ENCODE measurements at regions not wholly inside any gene's neighbourhood (a gene's known extent, or its start where the extent isn't known, plus 50 kb on each side); places are given as distances from the start of the nearest gene placed in this dataset.

GRCh38 chr5:36378551-36378950, 76.8 kb upstream of the RANBP3L start:
- TF ChIP-seq CTCF (conservative IDR thresholded peaks at IDR 0.05) (no peak), ZFX (IDR thresholded peaks at IDR 0.05) (no peak)
